T-helper 2 cell treated with Interferon-gamma antibody and Interleukin-4, amounts not matched to agents 100 ng/mL and 5 ng/mL, for 36 hours (primary cell): ENCODE measurements at regions not wholly inside any gene's neighbourhood (a gene's known extent, or its start where the extent isn't known, plus 50 kb on each side); places are given as distances from the start of the nearest gene placed in this dataset.

ENCODE experiments used
- intact Hi-C: fragments of 100-400 bp; cut with micrococcal nuclease; formaldehyde crosslinking; loops from one replicate; pipeline ENCODE4 v1.15.1; 2023

DNA sequence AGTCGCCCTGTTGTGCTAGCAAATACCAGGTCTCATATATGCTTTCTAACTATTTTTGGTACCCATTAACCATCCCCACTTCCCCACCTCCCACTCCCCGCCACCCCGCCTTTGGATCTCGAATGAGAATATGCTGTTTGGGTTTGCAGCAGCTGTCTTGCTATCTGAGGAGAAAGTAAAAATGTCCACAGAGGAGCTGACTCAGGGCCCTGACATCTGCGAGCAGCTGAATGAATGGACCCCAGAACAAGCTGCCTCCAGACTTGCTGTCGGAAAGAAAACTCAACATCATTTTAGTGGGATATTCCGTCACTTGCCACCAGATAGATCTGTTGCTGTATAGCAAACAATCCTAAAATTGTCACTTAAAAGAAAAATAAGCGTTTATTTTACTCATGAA is 103.7 kb downstream of the LINC00237 start:
- intact Hi-C loops: no loop called here

DNA sequence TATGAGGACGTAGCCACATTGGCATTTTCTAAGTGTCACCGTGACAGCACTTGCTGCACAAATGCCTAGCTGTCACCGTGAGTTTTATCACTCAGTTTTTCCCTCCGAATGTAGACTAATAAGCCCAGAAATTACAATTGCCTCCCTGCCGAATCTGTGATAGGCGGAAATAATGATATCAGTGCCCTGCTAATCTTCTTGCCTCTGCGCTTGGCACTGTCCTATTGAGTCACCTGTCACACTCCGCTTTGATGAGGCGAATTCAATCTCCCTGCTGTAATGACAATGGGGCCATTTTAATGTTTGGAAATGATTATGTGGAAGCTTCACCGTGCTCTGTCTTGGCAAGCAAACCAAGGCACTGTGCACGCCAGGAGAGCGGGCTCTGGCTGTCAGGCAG is 112.8 kb downstream of the LINC00237 start:
- intact Hi-C loops: no loop called here

DNA sequence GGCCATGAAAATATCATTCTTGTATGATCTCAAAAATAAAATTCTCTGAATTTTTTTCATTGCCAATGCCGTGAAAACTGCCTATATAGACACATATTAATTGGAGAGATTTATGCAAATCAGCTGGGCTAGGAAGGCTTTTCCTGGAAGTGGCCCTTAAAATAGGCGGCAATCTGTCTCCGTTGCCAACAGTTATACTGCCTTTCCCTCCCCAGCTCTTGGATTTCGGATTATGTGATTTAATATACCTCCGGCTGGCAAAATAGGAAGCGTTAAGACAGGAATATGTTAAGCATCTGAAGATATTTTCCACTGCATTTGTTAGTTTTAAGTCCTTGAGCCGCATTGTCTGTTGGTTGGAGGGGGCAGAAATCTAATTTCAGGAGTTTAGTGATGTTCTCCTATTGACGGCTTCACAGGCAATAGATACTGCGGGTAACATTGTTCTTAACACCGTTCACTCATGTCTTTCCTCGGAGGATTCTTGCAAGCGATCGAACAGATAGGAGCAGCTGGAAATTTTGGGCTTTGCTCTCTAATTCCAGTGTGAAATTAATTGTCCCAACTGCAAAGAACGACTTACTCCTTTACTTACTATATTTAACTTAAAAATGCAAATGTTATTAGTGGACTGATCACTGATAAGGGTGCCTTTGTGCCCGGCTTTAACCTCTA is 113.3 kb downstream of the LINC00237 start:
- intact Hi-C loops: no loop called here

DNA sequence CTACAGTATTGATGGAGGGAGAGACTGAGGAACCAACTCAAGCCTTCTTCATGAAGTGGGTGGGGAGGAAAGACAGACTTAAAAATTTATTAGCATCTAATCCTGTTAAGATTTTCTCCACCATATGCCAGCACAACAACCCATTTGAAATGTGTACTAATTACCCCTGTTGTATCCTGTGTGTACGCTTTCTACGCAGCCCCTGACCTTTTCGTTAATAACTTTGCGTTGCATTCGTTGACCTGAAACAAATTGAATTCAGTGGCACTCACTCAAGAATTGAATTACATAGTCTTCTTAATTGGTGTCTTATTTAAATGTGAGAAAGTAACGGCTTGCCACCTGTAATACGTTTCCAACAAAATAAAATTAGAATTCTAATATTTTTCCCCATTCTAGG is 113.9 kb downstream of the LINC00237 start:
- intact Hi-C loops: no loop called here

DNA sequence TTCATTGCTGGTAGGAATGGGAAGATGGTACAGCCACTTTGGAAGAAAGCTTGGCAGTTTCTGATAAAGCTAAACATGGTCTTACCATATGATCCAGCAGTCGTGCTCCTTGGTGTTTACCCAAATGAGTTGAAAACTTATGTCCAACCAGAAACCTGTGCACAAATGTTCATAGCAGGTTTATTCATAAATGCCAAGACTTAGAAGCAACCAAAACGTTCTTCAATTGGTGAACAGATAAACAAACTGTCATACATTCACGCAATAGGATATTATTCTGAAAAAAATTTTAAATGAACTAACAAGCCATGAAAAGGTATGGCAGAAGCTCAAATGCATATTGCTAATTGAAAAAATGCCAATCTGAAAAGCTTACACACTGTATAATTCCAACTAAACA is 117.1 kb downstream of the LINC00237 start:
- intact Hi-C loops: no loop called here

DNA sequence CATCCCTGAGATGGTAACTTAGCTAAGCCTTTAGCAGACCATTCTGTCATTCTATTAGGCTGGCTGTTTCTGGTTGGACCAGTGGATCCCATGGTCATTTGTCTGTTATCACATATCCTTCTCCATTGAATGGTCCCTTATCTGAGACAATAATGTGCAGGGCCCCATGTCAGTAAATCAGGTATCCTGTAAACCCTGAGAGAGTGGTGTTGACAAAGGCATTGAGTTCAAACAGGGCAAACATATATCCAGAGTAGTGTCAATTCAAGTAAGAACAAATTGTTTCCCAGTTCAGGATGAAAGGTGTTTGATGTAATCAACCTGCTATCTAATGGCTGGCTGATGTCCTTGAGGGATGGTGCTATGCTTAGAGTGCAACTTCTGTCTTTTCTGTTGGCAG is 126.2 kb downstream of the LINC00237 start:
- intact Hi-C loops: no loop called here

DNA sequence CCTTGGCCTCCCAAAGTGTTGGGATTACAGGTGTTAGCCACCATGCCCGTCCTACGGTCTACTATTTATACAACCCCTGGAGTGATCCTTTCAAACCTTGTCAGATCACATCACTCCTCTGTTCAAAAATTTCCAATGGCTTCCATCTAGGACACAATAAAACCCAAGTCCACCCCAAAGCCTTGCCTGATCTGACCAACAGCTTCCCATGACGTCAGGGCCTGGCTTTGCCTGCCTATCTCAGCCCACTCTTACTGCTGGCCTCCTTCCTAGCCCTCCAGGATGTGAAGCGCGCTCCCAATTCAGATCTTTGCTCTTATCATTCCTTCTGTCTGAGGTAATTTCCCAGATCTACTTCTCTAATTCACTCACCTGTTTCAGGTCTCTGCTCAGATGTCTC is 128.4 kb downstream of the LINC00237 start:
- intact Hi-C loops: no loop called here

DNA sequence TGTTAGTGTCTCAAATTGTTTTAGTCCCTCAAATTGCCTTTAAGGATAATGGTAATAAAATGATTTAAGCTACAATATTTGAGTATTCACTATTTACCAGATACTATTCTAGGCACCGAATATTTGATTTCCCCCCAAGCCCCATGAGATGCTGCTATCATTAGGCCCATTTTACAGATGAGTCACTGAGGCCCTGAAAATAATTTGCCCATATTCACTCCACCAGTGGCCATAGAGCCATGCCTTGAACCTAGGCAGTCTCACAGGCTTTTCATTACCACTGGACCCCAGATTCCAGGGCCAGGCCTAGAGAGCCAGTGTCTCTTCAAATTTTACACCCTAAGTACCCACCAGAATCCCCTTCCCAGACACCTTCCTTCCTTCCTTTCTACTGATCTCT is 133.7 kb downstream of the LINC00237 start:
- intact Hi-C loops: no loop called here

DNA sequence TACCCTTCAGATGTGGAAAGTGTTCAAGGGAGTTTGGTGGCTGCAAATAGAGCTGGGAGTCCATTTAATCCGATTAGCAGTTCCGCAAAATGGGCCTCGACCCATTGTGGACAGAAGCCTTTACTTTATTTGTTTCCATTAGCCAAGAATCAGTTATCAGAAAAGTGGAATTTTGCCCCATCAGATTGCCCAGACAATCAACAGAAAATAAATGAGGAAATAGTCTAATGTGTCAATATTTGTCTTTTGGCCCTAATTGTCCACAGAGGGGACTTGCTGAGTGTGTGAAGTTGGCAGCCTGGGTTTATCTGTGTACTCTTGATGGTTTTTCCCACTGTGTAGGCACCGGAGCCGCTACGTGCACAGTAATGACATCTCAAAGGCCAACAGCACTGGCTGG is 134.3 kb downstream of the LINC00237 start:
- intact Hi-C loops: no loop called here

DNA sequence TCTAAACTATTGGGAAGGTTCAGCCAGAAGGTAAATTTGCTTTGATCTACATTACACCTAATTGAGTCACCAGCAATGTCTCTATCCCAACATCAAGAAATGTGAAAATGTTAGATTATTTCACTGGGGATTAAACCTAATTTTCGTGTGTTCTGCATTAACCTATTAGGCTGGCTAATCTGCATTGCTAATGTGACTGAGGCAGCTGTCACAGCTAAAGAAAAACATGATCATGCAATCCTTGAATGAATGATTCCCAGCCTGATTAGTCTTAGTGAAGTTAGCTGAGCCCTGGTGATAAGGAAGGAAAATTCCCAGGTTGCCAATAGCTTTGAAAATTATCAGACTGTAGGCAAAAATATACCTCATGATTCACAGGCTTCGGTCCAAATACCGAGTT is 135.3 kb downstream of the LINC00237 start:
- intact Hi-C loops: no loop called here

DNA sequence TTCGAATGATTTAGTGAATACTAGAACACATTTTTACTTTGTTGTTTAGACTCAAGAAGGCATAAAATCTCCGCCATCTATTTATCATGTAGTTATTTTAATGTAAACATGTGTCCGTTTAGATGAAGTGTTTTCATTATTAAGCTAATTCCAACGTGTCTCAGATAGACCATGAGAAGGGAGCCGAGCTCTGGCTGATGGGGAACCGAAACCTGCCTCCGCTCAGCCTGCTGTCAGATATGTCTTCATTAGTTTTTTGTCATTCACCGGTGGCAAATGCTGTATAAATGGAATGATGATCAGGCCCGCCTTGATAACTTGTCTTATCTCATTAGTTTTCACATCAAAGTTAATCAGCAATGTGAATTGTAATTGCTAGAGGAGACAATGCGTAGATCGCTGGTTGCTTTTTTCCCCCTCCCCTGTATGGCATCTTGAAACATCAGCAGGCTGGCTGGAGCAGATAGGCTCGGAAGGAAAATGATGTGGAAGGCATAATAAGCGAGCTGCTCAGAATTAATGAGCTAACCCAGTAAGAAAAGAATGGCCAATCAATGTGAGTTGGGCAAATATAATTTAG is 136.4 kb downstream of the LINC00237 start:
- intact Hi-C loops: no loop called here

DNA sequence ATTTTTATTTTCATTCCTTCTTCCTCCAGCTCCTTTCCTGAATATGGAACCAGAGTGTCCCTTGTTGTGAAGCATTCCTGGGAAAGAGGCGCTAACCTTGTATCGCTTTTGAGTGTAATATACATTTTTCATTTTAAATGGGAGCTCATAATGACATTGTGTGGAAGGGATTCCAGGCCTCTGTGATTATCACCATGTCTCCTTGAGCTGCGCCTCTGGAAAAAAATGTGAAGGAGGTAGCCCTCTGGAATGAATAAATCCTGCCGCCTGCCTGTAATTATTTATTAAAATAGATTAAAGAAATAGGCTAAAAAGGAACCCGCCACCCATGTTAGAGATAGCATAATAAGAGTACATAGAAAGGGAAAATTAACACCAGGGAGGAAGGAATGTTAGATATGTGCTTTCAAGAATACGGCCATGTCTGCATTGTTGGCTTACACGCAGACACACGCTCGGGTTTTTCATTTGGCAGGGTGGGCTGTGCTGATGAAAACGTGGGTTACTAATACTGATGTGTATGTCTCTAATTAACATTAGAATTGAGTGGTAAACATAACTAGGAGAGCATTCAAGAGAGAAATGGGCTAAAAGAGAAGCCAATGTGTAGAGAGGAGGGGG is 138.5 kb downstream of the LINC00237 start:
- intact Hi-C loops: no loop called here

DNA sequence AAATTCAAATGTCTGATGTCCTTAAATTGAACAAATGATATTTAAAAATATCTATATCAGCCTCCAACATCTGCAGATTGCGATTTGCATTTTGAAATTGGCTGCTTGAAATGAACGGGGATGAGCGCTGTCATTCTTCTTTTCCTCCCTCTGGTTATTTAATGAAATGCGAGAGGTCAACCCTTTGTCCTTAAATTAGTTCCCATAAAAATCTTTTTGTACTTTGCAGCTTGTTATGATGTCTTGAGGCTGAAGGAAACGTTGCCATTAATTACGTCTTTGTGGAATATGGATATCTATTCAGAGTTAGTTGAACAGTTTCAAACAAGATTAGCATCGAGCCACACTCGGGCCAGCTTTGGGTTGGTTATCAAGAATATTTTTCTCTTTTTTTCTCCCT is 140.0 kb downstream of the LINC00237 start:
- intact Hi-C loops: no loop called here

DNA sequence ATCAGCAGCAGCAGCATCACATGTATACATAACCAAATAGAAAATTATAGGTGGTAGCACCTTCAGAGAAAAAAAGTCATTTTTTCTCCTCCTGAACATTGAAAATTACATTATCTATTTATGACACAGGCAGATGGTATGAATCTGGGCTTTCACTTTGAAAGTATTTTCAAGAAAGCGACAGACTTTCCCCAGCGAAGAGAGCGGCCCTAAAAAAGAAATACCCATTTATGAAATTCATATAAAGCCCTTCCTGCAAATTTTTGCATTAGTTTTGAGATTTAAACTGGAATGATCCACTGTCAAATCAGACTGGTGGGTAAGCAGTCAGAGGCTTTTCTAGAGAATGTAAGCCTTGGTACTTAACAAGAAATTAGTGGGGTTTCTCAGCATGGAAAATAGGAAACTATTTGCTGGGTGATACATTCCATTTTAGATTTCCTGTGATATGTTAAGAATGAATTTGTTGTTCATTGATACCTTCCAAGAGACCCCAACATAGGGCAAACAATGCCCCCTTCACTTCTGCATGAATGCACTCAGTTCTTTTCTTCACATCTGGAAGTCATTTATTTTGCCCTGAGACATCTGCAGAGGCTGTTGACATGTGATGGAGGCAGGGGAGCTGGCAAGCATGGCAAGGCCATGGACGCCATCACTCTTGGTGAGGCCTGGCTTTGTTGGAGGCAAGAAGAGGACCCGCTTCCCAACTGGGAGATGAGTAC is 147.0 kb downstream of the LINC00237 start:
- intact Hi-C loops: no loop called here

DNA sequence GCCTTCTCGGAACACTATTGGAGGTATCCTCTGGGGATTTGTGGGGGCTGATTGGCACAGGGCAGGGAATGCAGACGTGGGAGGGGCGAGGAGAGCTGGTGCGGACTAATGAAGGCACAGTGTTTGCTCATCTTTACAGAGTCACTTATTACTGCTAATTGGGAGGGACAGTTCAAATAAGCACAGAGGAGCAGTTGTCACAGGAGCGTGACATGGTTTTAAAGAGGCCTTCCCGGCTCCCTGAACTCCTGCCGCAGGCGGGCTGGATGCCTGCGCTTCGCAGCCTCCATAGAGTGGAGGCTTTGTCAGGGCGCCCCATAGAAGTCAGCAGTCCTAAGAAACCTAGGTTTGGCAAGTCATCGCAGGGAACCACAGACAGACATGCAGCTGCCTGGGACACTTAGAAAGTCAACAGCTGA is 149.6 kb downstream of the LINC00237 start:
- intact Hi-C loops: no loop called here

DNA sequence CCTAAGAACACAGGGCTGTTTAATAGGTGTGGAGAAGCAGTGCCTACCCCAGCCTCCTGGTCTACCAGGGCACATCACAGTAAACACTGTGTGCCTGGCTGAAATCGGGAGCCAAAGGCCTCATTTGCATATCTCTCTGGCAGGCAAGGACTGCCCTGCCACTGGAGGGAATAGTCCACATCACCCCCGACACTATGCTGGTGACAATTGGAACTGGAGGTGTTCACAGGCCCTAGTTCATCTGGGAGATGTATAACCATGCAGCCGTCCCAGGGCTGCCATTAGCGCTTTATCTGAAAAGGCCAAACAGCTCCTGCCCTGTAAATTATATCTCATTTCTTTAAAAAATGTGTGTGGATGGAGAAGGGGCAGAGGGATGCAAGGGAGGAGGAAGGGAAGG is 150.3 kb downstream of the LINC00237 start:
- intact Hi-C loops: no loop called here

DNA sequence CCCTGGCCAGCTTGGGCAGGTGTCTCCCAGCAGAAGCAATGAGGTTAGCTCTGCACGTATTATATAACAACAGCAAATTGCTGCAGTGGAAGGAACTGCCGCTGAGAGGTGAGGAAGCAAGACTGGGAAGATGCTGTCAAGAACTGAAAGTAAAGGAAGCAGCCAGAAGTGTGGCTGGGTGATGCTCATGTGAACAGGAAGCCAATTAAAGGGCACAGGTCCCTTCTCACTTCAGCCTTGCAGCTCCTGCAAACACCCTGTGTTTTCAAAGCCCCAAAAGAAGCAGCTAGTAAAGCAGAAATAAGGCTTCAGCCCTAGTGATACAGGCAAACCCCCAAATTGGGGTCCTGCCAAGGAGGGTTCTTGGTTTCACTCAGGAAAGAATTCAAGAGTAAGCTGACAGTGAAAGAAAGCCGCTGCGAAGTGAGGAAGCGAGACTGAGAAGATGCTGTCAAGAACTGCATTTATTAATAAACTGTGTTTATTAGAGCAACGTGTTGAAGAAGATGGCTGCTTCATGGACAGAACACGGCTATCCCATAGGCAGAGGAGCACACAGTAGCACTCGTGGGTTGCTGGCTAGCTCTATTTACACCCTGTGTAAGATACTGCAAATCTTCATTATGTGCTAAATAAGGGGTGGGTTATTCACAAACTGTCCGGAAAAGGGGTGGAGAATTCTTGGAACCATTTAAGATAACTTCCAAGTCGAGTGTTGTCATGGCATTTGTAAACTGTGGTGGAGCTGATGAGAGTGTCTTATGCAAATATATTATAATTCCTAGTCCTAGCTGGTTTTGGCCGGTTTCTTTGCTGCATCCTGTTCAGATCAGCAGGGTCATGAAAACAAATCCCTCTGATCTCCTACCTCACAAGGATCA is 152.2 kb downstream of the LINC00237 start:
- intact Hi-C loops: no loop called here

DNA sequence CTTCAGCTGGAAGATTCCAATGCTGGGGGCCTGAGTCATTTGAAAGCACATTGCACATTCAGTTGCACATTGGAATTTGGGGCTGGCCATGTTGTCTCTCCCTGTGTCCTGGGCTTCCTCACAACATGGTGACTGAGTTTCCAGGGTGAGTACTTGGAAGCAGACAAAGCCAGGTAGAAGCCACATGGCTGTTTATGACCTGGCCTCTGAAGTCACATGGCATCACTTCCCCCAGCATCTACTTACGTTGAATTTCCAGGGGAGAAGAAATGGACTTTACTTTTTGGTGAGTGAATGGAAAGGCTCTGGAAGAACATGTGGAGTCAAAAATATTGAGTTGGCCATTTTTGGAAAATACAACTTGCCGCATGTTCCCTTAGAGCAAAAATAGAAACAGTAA is 155.5 kb downstream of the LINC00237 start:
- intact Hi-C loops: no loop called here

DNA sequence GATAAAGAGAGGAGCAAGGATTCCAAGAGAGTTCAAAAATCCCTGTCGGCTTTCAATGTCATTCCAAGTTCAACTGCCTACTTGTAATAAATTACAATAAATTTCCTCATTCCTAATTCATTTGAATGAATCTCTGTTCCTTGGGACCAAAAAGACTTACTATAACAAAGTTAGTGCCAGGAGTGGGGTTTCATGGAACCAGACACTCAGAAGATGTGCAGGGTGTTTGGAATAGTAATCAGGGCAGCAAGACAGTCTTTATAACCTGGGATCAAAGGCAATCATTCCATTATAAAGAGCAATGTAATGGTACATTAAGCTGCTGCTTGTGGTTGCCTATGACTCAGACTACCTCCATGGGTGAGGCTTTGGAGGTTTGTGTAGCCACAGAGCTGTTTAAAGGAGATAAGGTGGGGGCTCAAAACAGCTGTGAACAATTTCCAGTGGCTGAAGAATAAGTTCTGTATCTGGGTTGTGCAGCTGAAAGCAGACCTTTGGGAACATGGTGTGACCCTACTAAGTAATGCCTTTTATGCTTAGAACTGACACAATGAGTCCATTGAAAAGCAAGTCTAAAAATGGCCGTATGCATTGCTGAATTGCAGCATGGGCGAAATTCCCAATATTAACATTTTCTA is 159.9 kb downstream of the LINC00237 start:
- intact Hi-C loops: no loop called here

DNA sequence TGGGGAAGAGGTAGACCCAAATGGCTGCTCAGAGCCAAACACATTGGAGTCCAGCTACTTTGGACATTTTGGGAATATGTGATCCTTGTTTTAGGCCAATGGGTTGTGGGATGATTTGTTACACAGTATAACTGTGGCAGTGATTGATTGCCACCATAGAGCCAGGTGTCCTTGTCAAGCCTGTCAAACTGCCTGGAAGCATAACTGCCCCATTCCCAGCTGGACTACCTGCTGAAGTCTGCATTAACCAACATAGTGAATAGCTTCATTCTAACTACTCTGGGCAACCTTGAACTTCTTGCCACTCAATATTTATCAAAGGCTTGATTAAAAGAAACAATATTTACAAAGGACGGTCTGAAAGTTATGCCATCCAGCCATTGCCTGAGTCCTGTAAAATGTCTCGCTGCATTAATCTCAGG is 164.7 kb downstream of the LINC00237 start:
- intact Hi-C loops: no loop called here

DNA sequence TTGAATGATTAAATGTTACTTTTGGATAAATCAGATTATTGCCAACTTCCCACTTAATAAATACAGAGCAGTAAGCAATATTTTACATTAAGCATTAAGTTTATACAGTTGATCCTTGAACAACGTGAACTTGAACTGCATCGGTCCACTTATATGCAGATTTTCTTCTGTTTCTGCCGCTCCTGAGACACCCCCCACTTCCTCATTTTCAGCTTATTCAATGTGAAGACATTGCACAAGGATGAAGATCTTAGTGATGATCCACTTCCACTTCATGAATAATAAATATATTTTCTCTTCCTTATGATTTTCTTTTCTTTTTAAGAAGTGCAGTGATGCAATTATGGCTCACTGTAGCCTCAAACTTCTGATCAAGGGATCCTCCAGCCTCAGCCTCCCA is 167.2 kb downstream of the LINC00237 start:
- intact Hi-C loops: no loop called here
